K562 (cell line): ENCODE measurements at regions not wholly inside any gene's neighbourhood (a gene's known extent, or its start where the extent isn't known, plus 50 kb on each side); places are given as distances from the start of the nearest gene placed in this dataset.

Source experiments
- ATAC-seq: fragments of 200-7000 bp; cut with Tn5 transposase; 3 replicates; pipeline ENCODE4 v1.9.1; 2020; ENCODE audit warnings: moderate library complexity
- BruUV-seq: library from RNA; stranded (reverse); fragments of 400-500 nt; replicated peaks from 2 replicates; lab custom pipeline; 2021; lab: Mats Ljungman, UMichigan
- CTCF ChIA-PET: fragments of 300-600 bp; formaldehyde crosslinking; extraction: SDS; loops from one replicate; lab custom pipeline; 2021; ENCODE audit warnings: low intra/inter-chr PET ratio; lab: Yijun Ruan, JAX
- POLR2A ChIA-PET: fragments of 300-600, 350-650 bp; sonication (Branson Sonifier 250); formaldehyde crosslinking; extraction: SDS; loops from one replicate; lab custom pipeline; 2021; ENCODE audit warnings: antibody characterized with exemption, inconsistent platforms; lab: Yijun Ruan, JAX
- DNase-seq, 4 experiments: peaks; one replicate each; pipeline versions ENCODE4 v3.0.0 to v3.0.0-alpha.2; 2011 to 2018; ENCODE audit warnings: low spot score in 3 of 4, mixed read lengths in 3 of 4; ENCODE audit errors: extremely low read depth in 1 of 4
- FAIRE-seq: peaks from 2 replicates; lab custom pipeline; 2011; peaks lifted over from hg19 to GRCh38; lab: Jason Lieb, UNC
- H2AFZ ChIP-seq: 2 replicates; pipeline ENCODE4 v1.6.0; 2011; ENCODE audit warnings: low read depth, low read length, control low read depth, inconsistent platforms
- H3K27ac ChIP-seq: fragments of 200-600 bp; 3 replicates; pipeline ENCODE4 v1.8.0; 2011; ENCODE audit warnings: low read depth, mild to moderate bottlenecking, control low read depth, inconsistent platforms, low read length, moderate library complexity, mixed read lengths; ENCODE audit errors: extremely low read depth
- H3K27me3 ChIP-seq, 2 experiments: fragments of 300-600 bp in 1 of 2; 2 replicates in 1 of 2; 3 replicates in 1 of 2; pipeline versions ENCODE4 v1.6.0 to v1.8.0; 2011; ENCODE audit warnings: inconsistent platforms in 2 of 2, low read length in 2 of 2, mild to moderate bottlenecking in 1 of 2, mixed read lengths in 1 of 2, moderate library complexity in 1 of 2; ENCODE audit not compliant: control insufficient read depth in 2 of 2, insufficient read depth in 2 of 2
- H3K36me3 ChIP-seq: fragments of 300-600 bp; 3 replicates; pipeline ENCODE4 v1.8.0; 2011; ENCODE audit warnings: mild to moderate bottlenecking, low read length, inconsistent platforms; ENCODE audit not compliant: control insufficient read depth, insufficient read depth
- H3K4me1 ChIP-seq, 2 experiments: fragments of 200-600 bp in 1 of 2; replicated peaks in 1 of 2; 2 replicates in 1 of 2; 3 replicates in 1 of 2; pipeline versions ENCODE4 v1.5.1 to v1.8.0; 2011; ENCODE audit warnings: inconsistent platforms in 2 of 2, low read length in 2 of 2, mild to moderate bottlenecking in 1 of 2, mixed read lengths in 1 of 2, moderate library complexity in 1 of 2; ENCODE audit not compliant: control insufficient read depth in 2 of 2, insufficient read depth in 2 of 2
- H3K4me2 ChIP-seq: 2 replicates; pipeline ENCODE4 v1.6.1; 2011; ENCODE audit warnings: low read length, control low read depth, inconsistent platforms, mixed read lengths; ENCODE audit not compliant: insufficient read depth
- H3K4me3 ChIP-seq: fragments of 200-600 bp; sonication (generic), shearing (Covaris generic); 2 replicates; pipeline ENCODE4 v1.5.1; 2016; ENCODE audit warnings: control low read depth, inconsistent platforms
- H3K79me2 ChIP-seq: fragments of 200-600 bp; 3 replicates; pipeline ENCODE4 v1.8.0; 2011; ENCODE audit warnings: low read length, inconsistent platforms; ENCODE audit not compliant: control insufficient read depth, insufficient read depth
- H3K9ac ChIP-seq, 2 experiments: 2 replicates each; pipeline versions ENCODE4 v1.6.0 to v1.6.1; 2011; ENCODE audit warnings: low read depth in 2 of 2, low read length in 2 of 2, control low read depth in 1 of 2, inconsistent platforms in 1 of 2, mild to moderate bottlenecking in 1 of 2, mixed read lengths in 1 of 2; ENCODE audit not compliant: insufficient read depth in 1 of 2
- H3K9me1 ChIP-seq: one replicate; pipeline ENCODE4 v1.6.0; 2011; ENCODE audit warnings: inconsistent platforms, mild to moderate bottlenecking, low read length, moderate library complexity; ENCODE audit not compliant: control insufficient read depth, insufficient read depth
- H3K9me3 ChIP-seq: replicated peaks from 2 replicates; pipeline ENCODE4 v1.5.1; 2011; ENCODE audit warnings: low read depth, low read length, inconsistent platforms; ENCODE audit not compliant: control insufficient read depth, insufficient read depth
- H4K20me1 ChIP-seq: replicated peaks from 2 replicates; pipeline ENCODE4 v1.6.1; 2011; ENCODE audit warnings: low read length, inconsistent platforms, mixed read lengths; ENCODE audit not compliant: control insufficient read depth, insufficient read depth
- BRD9 ChIP-seq: fragments of 450-650 bp; IDR thresholded peaks from 2 replicates; pipeline ENCODE4 v1.6.1; 2018; ENCODE audit warnings: low read depth; ENCODE audit not compliant: partially characterized antibody
- HDAC1 ChIP-seq, 2 experiments: fragments of 450-650 bp; IDR thresholded peaks; 2 replicates each; pipeline ENCODE4 v1.6.1; 2016 to 2017; ENCODE audit warnings: inconsistent platforms in 1 of 2, mild to moderate bottlenecking in 1 of 2, moderate library complexity in 1 of 2
- KDM2B ChIP-seq: fragments of 250-450 bp; sonication (Bioruptor Pico); IDR thresholded peaks from 2 replicates; pipeline ENCODE4 v1.8.0; 2021; ENCODE audit warnings: mild to moderate bottlenecking, moderate library complexity
- MTA2 ChIP-seq: fragments of 450-650 bp; IDR thresholded peaks from 2 replicates; pipeline ENCODE4 v1.6.1; 2016; ENCODE audit warnings: low read depth
- NFIC ChIP-seq: fragments of 450-650 bp; IDR thresholded peaks from 2 replicates; pipeline ENCODE4 v1.6.1; 2017; ENCODE audit warnings: mild to moderate bottlenecking, inconsistent platforms
- NR2C1 ChIP-seq, 2 experiments: fragments of 450-650 bp; IDR thresholded peaks; 2 replicates each; pipeline ENCODE4 v1.6.1; 2017; ENCODE audit warnings: mild to moderate bottlenecking in 2 of 2, antibody characterized with exemption in 1 of 2, inconsistent platforms in 1 of 2, missing compliant biosample characterization in 1 of 2, missing genetic modification characterization in 1 of 2
- NR2C2 ChIP-seq, 2 experiments: fragments of 200-800 bp in 1 of 2; sonication (Bioruptor generic) in 1 of 2; sonication (generic) in 1 of 2; formaldehyde crosslinking in 1 of 2; IDR thresholded peaks; 2 replicates each; pipeline versions ENCODE4 v1.6.1 to v1.8.0; 2016 to 2022; ENCODE audit warnings: mild to moderate bottlenecking in 1 of 2, missing compliant biosample characterization in 1 of 2, missing genetic modification characterization in 1 of 2, missing genetic modification reagents in 1 of 2
- RB1 ChIP-seq: fragments of 450-650 bp; IDR thresholded peaks from 2 replicates; pipeline ENCODE4 v1.6.1; 2017; ENCODE audit warnings: low read depth, mild to moderate bottlenecking
- STAG1 ChIP-seq: sonication (generic); formaldehyde crosslinking; IDR thresholded peaks from 2 replicates; pipeline ENCODE4 v1.5.0; 2020; ENCODE audit warnings: missing genetic modification reagents, borderline replicate concordance
- TAF15 ChIP-seq: fragments of 200-400 bp; formaldehyde crosslinking; IDR thresholded peaks from 2 replicates; pipeline ENCODE4 v1.6.1; 2017; ENCODE audit warnings: mild to moderate bottlenecking, low read depth, low read length, moderate library complexity
- THAP7 ChIP-seq: fragments of 250-450 bp; sonication (Bioruptor Pico); IDR thresholded peaks from 2 replicates; pipeline ENCODE4 v1.5.0; 2021
- ZNF263 ChIP-seq: sonication (generic); formaldehyde crosslinking; IDR thresholded peaks from 2 replicates; pipeline ENCODE4 v1.8.0; 2022; ENCODE audit warnings: mild to moderate bottlenecking, missing genetic modification reagents, borderline replicate concordance
- ZNF444 ChIP-seq: fragments of 250-450 bp; sonication (Bioruptor Pico); IDR thresholded peaks from 2 replicates; pipeline ENCODE4 v1.4.0; 2020; ENCODE audit warnings: mild to moderate bottlenecking, moderate library complexity
- ZNF561 ChIP-seq: fragments of 450-650 bp; formaldehyde crosslinking; conservative IDR thresholded peaks from 2 replicates; pipeline ENCODE4 v1.4.0; 2020; ENCODE audit warnings: mild to moderate bottlenecking, moderate library complexity
- ZNF785 ChIP-seq: fragments of 250-450 bp; sonication (Bioruptor Pico); IDR thresholded peaks from 2 replicates; pipeline ENCODE4 v1.4.0; 2020; ENCODE audit warnings: mild to moderate bottlenecking
- WGBS: fragments of 100-300 bp; shearing (Covaris generic); methylation state at CpG from one replicate; pipeline ENCODE4 v1.1.6; 2016; ENCODE audit warnings: low coverage, mixed read lengths; ENCODE audit not compliant: insufficient coverage; ENCODE audit errors: missing lambda C conversion rate; 5-methylcytosine and 5-hydroxymethylcytosine counted together
- in situ Hi-C: fragments of 300-500 bp; cut with MboI; formaldehyde crosslinking; loops from 4 replicates; pipeline ENCODE4 v1.15.0; 2018; ENCODE audit warnings: inconsistent platforms, mixed read lengths
- intact Hi-C: fragments of 100-400 bp; cut with micrococcal nuclease; formaldehyde crosslinking; loops from 2 replicates; pipeline ENCODE4 v1.14.2; 2022
- TF ChIP-seq, protein P1 (sequence below): sonication (generic); formaldehyde crosslinking; IDR thresholded peaks from 2 replicates; pipeline ENCODE4 v1.8.0; 2022; ENCODE audit warnings: missing genetic modification reagents, mild to moderate bottlenecking, moderate library complexity, borderline replicate concordance

DNA sequence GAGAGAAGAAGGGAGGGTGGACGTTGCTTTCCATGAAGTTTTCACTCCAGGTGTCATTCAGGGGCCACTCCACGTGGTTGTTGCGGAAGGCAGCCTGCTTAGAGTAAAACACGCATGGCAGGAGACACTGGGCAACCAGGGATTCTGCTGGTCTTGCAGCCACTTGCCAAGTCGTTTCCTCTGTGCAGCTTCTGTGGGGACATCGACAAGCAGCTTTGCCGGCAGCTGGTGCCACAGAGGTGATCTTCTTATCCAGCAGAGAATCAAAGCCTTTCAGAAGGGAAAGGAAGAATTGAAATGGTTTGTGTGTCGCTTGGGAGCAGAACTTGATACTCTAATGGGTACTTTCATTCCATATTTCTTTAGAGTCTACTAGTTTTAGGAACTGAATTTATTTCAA is 867.1 kb upstream of the TENM3 start (continued):
- TF ChIP-seq, protein P1, sequence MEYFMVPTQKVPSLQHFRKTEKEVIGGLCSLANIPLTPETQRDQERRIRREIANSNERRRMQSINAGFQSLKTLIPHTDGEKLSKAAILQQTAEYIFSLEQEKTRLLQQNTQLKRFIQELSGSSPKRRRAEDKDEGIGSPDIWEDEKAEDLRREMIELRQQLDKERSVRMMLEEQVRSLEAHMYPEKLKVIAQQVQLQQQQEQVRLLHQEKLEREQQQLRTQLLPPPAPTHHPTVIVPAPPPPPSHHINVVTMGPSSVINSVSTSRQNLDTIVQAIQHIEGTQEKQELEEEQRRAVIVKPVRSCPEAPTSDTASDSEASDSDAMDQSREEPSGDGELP (CRISPR knock-in tag) = no peak
- TF ChIP-seq KDM2B (CRISPR knock-in tag) = no peak
- no peak for TF ChIP-seq ZNF444 (CRISPR knock-in tag)
- TF ChIP-seq TAF15 = no peak

GRCh38 chr4:181388061-181388460 is 855.1 kb upstream of the TENM3 start:
- in situ Hi-C loops (no loop called here), intact Hi-C loops (no loop called here)
- H3K4me1 ChIP-seq = no peaks in the 10 kb centered on the region
- H3K9me3 ChIP-seq = no peaks in the 10 kb centered on the region
- no peak overlapping the region for H3K4me2 ChIP-seq
- FAIRE-seq = no peak
- ChIA-PET CTCF (no interaction called here), POLR2A (no interaction called here)
- no peak for DNase-seq
- H3K79me2 ChIP-seq = no peaks in the 10 kb centered on the region
- no peak overlapping the region for H3K27ac ChIP-seq
- no peaks in the 10 kb centered on the region for H3K36me3 ChIP-seq
- BruUV-seq = no TSS peak
- H3K9ac ChIP-seq = no peak overlapping the region
- no peaks in the 10 kb centered on the region for H3K27me3 ChIP-seq
- no peak for ATAC-seq
- no peaks in the 10 kb centered on the region for H3K9me1 ChIP-seq
- WGBS = 0% methylated on average over 1 of the region's 1 CpG
- no peaks in the 10 kb centered on the region for H4K20me1 ChIP-seq
- H2AFZ ChIP-seq = no peak overlapping the region
- no peak overlapping the region for H3K4me3 ChIP-seq
- TF ChIP-seq HDAC1 (IDR thresholded peaks at IDR 0.05) (no peak), THAP7 (no peak), RB1 (no peak), MTA2 (no peak), BRD9 (no peak), NR2C2 (CRISPR knock-in tag; IDR thresholded peaks at IDR 0.05) (no peak), NR2C2 (tag; IDR thresholded peaks at IDR 0.05) (no peak), NFIC (no peak), STAG1 (CRISPR knock-in tag) (no peak), ZNF561 (CRISPR knock-in tag) (no peak), NR2C1 (IDR thresholded peaks at IDR 0.05) (no peak), NR2C1 (tag; IDR thresholded peaks at IDR 0.05) (no peak), ZNF785 (CRISPR knock-in tag) (no peak), ZNF263 (CRISPR knock-in tag) (no peak)
